HepG2 (cell line): ENCODE measurements at regions not wholly inside any gene's neighbourhood (a gene's known extent, or its start where the extent isn't known, plus 50 kb on each side); places are given as distances from the start of the nearest gene placed in this dataset.
A peak's percentile ranks its signal among the peaks of the same experiment; 100 is the strongest.

Experiments
- ARID2 ChIP-seq: sonication (generic); formaldehyde crosslinking; IDR thresholded peaks from 2 replicates; pipeline ENCODE4 v1.8.1; 2022; ENCODE audit warnings: mild to moderate bottlenecking, missing genetic modification reagents, borderline replicate concordance
- DMTF1 ChIP-seq: sonication (generic); formaldehyde crosslinking; IDR thresholded peaks from 2 replicates; pipeline ENCODE4 v1.4.0; 2020; ENCODE audit warnings: mild to moderate bottlenecking, missing genetic modification reagents
- DR1 ChIP-seq: sonication (generic); formaldehyde crosslinking; IDR thresholded peaks from 2 replicates; pipeline ENCODE4 v1.8.0; 2021; ENCODE audit warnings: mild to moderate bottlenecking, missing genetic modification reagents, inconsistent platforms
- GABPA ChIP-seq, 2 experiments: IDR thresholded peaks; 2 replicates each; pipeline ENCODE4 v1.6.1; 2011 to 2016; ENCODE audit warnings: low read depth in 2 of 2, low read length in 1 of 2, missing biosample characterization in 1 of 2, missing genetic modification characterization in 1 of 2
- HMG20B ChIP-seq: conservative IDR thresholded peaks from 2 replicates; pipeline ENCODE4 v1.6.1; 2016; ENCODE audit warnings: missing genetic modification reagents, missing compliant biosample characterization
- HNF4A ChIP-seq: sonication (generic); formaldehyde crosslinking; IDR thresholded peaks from 2 replicates; pipeline ENCODE4 v1.4.0; 2020; ENCODE audit warnings: missing genetic modification reagents
- KLF12 ChIP-seq: sonication (generic); formaldehyde crosslinking; IDR thresholded peaks from 2 replicates; pipeline ENCODE4 v1.4.0; 2020; ENCODE audit warnings: missing genetic modification reagents, borderline replicate concordance
- NR2F6 ChIP-seq, 2 experiments: IDR thresholded peaks; 2 replicates each; pipeline ENCODE4 v1.6.1; 2016; ENCODE audit warnings: antibody characterized with exemption in 1 of 2, mild to moderate bottlenecking in 1 of 2
- NRL ChIP-seq: sonication (generic); formaldehyde crosslinking; IDR thresholded peaks from 2 replicates; pipeline ENCODE4 v1.5.0; 2020; ENCODE audit warnings: missing genetic modification reagents, mild to moderate bottlenecking, moderate library complexity, borderline replicate concordance
- SNRNP70 ChIP-seq: fragments of 200-400 bp; formaldehyde crosslinking; IDR thresholded peaks from 2 replicates; pipeline ENCODE4 v1.6.1; 2017; ENCODE audit warnings: mild to moderate bottlenecking, low read depth, low read length, moderate library complexity
- TCF7L2 ChIP-seq: IDR thresholded peaks from 2 replicates; pipeline ENCODE4 v1.6.1; 2011; ENCODE audit warnings: mild to moderate bottlenecking, low read depth, low read length, moderate library complexity
- ZBTB39 ChIP-seq: sonication (generic); formaldehyde crosslinking; IDR thresholded peaks from 2 replicates; pipeline ENCODE4 v1.5.0; 2020; ENCODE audit warnings: missing genetic modification reagents
- ZNF142 ChIP-seq: sonication (generic); formaldehyde crosslinking; IDR thresholded peaks from 2 replicates; pipeline ENCODE4 v1.4.0; 2020; ENCODE audit warnings: missing genetic modification reagents
- ZNF230 ChIP-seq: sonication (generic); formaldehyde crosslinking; IDR thresholded peaks from 2 replicates; pipeline ENCODE4 v1.4.0; 2020; ENCODE audit warnings: mild to moderate bottlenecking, missing genetic modification reagents
- ZNF496 ChIP-seq: sonication (generic); formaldehyde crosslinking; IDR thresholded peaks from 2 replicates; pipeline ENCODE4 v1.8.1; 2023; ENCODE audit warnings: mild to moderate bottlenecking, moderate library complexity, missing genetic modification reagents; ENCODE audit not compliant: insufficient replicate concordance
- ZNF674 ChIP-seq: sonication (generic); formaldehyde crosslinking; IDR thresholded peaks from 2 replicates; pipeline ENCODE4 v1.5.0; 2020; ENCODE audit warnings: low read depth, mild to moderate bottlenecking, missing genetic modification reagents
- TF ChIP-seq, protein P1 (sequence below): sonication (generic); formaldehyde crosslinking; IDR thresholded peaks from 2 replicates; pipeline ENCODE4 v1.4.0; 2020; ENCODE audit warnings: low read depth, mild to moderate bottlenecking, missing genetic modification reagents

- TF ChIP-seq ZNF230 (peak; percentile 76; the same call in 1 of the 2 replicates), KLF12 (no peak), ZBTB39 (peak; percentile 84; the same call in 1 of the 2 replicates), HNF4A (peak; percentile 71), ZNF496 (CRISPR knock-in tag) (no peak), ZNF674 (CRISPR knock-in tag) (no peak), ARID2 (CRISPR knock-in tag) (no peak; the same call in 1 of the 2 replicates), HMG20B (CRISPR knock-in tag) (no peak; the same call in none of the 2 replicates), NRL (no peak), ZNF142 (no peak), GABPA (IDR thresholded peaks at IDR 0.05; ENCODE audit: low read depth, low read length) (no peak), GABPA (CRISPR knock-in tag; IDR thresholded peaks at IDR 0.05; ENCODE audit: low read depth) (no peak), DMTF1 (CRISPR knock-in tag) (no peak), TCF7L2 (no peak), SNRNP70 (no peak), DR1 (no peak; the same call in 1 of the 2 replicates), NR2F6 (IDR thresholded peaks at IDR 0.05) (peak; percentile 86), NR2F6 (CRISPR knock-in tag; IDR thresholded peaks at IDR 0.05) (peak; percentile 94)
- TF ChIP-seq, protein P1, sequence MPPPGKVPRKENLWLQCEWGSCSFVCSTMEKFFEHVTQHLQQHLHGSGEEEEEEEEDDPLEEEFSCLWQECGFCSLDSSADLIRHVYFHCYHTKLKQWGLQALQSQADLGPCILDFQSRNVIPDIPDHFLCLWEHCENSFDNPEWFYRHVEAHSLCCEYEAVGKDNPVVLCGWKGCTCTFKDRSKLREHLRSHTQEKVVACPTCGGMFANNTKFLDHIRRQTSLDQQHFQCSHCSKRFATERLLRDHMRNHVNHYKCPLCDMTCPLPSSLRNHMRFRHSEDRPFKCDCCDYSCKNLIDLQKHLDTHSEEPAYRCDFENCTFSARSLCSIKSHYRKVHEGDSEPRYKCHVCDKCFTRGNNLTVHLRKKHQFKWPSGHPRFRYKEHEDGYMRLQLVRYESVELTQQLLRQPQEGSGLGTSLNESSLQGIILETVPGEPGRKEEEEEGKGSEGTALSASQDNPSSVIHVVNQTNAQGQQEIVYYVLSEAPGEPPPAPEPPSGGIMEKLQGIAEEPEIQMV: peak; percentile 69; the same call in 1 of the 2 replicates
These were observed 103.7 kb upstream of the ZMIZ1 start (continued) for GRCh38 chr10:78964952-78965633.
